CD4-positive, alpha-beta T cell (primary cell): ENCODE measurements at regions not wholly inside any gene's neighbourhood (a gene's known extent, or its start where the extent isn't known, plus 50 kb on each side); places are given as distances from the start of the nearest gene placed in this dataset.

Source experiments
- ATAC-seq: fragments of 200-7000 bp; cut with Tn5 transposase; one replicate; pipeline ENCODE4 v1.10.0; 2022; ENCODE audit warnings: mild to moderate bottlenecking; ENCODE audit not compliant: poor library complexity
- CTCF ChIA-PET: fragments of 350-600 bp; sonication (Branson Sonifier 250); formaldehyde crosslinking; loops from one replicate; lab custom pipeline; 2021; ENCODE audit warnings: antibody characterized with exemption, inconsistent platforms; lab: Charles Lee
- POLR2A ChIA-PET: fragments of 350-600 bp; sonication (Branson Sonifier 250); formaldehyde crosslinking; loops from one replicate; lab custom pipeline; 2021; ENCODE audit warnings: antibody characterized with exemption, inconsistent platforms; lab: Charles Lee
- DNase-seq, 14 experiments: peaks; one replicate each; pipeline ENCODE4 v3.0.0-alpha.2; 2013 to 2020; ENCODE audit warnings: mixed read lengths in 2 of 14
- H3K27ac ChIP-seq, 2 donors: one replicate each; pipeline versions ENCODE4 v1.5.1 to v1.7.0; 2013; ENCODE audit warnings: low read length in 2 of 2, low read depth in 1 of 2, mild to moderate bottlenecking in 1 of 2
- H3K27me3 ChIP-seq, 2 experiments: 1 replicate in 1 of 2; 2 replicates in 1 of 2; pipeline versions ENCODE4 v1.6.1 to v1.7.0; 2013; ENCODE audit warnings: low read length in 2 of 2, control low read depth in 1 of 2, mild to moderate bottlenecking in 1 of 2, moderate library complexity in 1 of 2; ENCODE audit not compliant: insufficient read depth in 2 of 2, control insufficient read depth in 1 of 2
- H3K36me3 ChIP-seq: one replicate; pipeline ENCODE4 v1.6.1; 2013; ENCODE audit warnings: low read length, control low read depth; ENCODE audit not compliant: insufficient read depth
- H3K4me1 ChIP-seq: one replicate; pipeline ENCODE4 v1.6.1; 2013; ENCODE audit warnings: low read length, control low read depth; ENCODE audit not compliant: insufficient read depth
- H3K4me3 ChIP-seq: one replicate; pipeline ENCODE4 v1.5.1; 2013; ENCODE audit warnings: mild to moderate bottlenecking, low read length, moderate library complexity
- H3K9me3 ChIP-seq, 2 experiments: 1 replicate in 1 of 2; 2 replicates in 1 of 2; pipeline versions ENCODE4 v1.6.1 to v1.7.0; 2013; ENCODE audit warnings: low read length in 2 of 2, mild to moderate bottlenecking in 2 of 2, control low read depth in 1 of 2, moderate library complexity in 1 of 2; ENCODE audit not compliant: control insufficient read depth in 1 of 2, insufficient read depth in 1 of 2
- H3K27ac Mint-ChIP-seq: one replicate; pipeline ENCODE4 v1.8.0; 2020; ENCODE audit warnings: mixed read lengths
- H3K27me3 Mint-ChIP-seq: one replicate; pipeline ENCODE4 v1.8.0; 2021; ENCODE audit warnings: mixed read lengths
- H3K36me3 Mint-ChIP-seq: one replicate; pipeline ENCODE4 v1.8.0; 2021; ENCODE audit warnings: low read depth, mixed read lengths
- H3K4me1 Mint-ChIP-seq: one replicate; pipeline ENCODE4 v1.8.0; 2021; ENCODE audit warnings: low read depth, mixed read lengths
- H3K4me3 Mint-ChIP-seq: one replicate; pipeline ENCODE4 v1.8.0; 2020; ENCODE audit warnings: mild to moderate bottlenecking, mixed read lengths
- H3K9me3 Mint-ChIP-seq: one replicate; pipeline ENCODE4 v1.8.0; 2020; ENCODE audit warnings: mixed read lengths
- CTCF ChIP-seq: fragments of 200-600 bp; IDR thresholded peaks from one replicate; pipeline ENCODE4 v1.8.0; 2022; ENCODE audit warnings: antibody characterized with exemption, mild to moderate bottlenecking
- intact Hi-C, 2 experiments: fragments of 100-400 bp; cut with DNase I in 1 of 2; cut with micrococcal nuclease in 1 of 2; formaldehyde crosslinking; loops; one replicate each; pipeline versions ENCODE4 v1.15.1 to v1.9.0; 2023 to 2025; cut with DNase I, micrococcal nuclease

GRCh38 chr2:217010173-217010572, 150.3 kb upstream of the TNP1 start:
- intact Hi-C loops = no loop called here
- Histone ChIP-seq H3K9me3 (peaks cover 0 to 6% of the 10 kb centered on the region in 2 experiments), H3K27me3 (peaks cover 0 to 6% of the 10 kb centered on the region in 2 experiments), H3K27ac (no peak overlapping the region), H3K4me1 (no peaks in the 10 kb centered on the region), H3K36me3 (no peaks in the 10 kb centered on the region), H3K4me3 (no peak overlapping the region)
- ATAC-seq (no peak), DNase-seq (no peak)
- ChIA-PET CTCF (no interaction called here), POLR2A (no interaction called here)
- Mint-ChIP-seq H3K9me3 (no peaks in the 10 kb centered on the region), H3K27ac (no peak overlapping the region), H3K4me3 (no peak overlapping the region), H3K4me1 (no peaks in the 10 kb centered on the region), H3K36me3 (no peaks in the 10 kb centered on the region), H3K27me3 (peaks cover 24% of the 10 kb centered on the region)
- TF ChIP-seq CTCF = no peak

GRCh38 chr2:217008794-217009193, 148.9 kb upstream of the TNP1 start:
- no peak for TF ChIP-seq CTCF
- Histone ChIP-seq H3K27ac (no peak overlapping the region), H3K4me3 (no peak overlapping the region), H3K4me1 (no peaks in the 10 kb centered on the region), H3K9me3 (peaks cover 0 to 4% of the 10 kb centered on the region in 2 experiments), H3K36me3 (no peaks in the 10 kb centered on the region), H3K27me3 (peaks cover 0 to 6% of the 10 kb centered on the region in 2 experiments)
- no peaks in the 10 kb centered on the region for H3K4me1 Mint-ChIP-seq
- no peak for DNase-seq
- CTCF ChIA-PET = interaction anchor here (1.0 kb wide), 1 partner anchor 45 kb away, joined by 3 read pairs; no protein-coding TSS in a partner anchor
- no peaks in the 10 kb centered on the region for H3K9me3 Mint-ChIP-seq
- no peak for ATAC-seq
- POLR2A ChIA-PET = no interaction called here
- H3K27ac Mint-ChIP-seq = no peak overlapping the region
- H3K27me3 Mint-ChIP-seq = peaks cover 18% of the 10 kb centered on the region
- intact Hi-C loops = no loop called here
- no peak overlapping the region for H3K4me3 Mint-ChIP-seq
- H3K36me3 Mint-ChIP-seq = no peaks in the 10 kb centered on the region

- Mint-ChIP-seq H3K4me3 (no peak overlapping the region), H3K4me1 (no peaks in the 10 kb centered on the region), H3K27me3 (peaks cover 11% of the 10 kb centered on the region), H3K27ac (no peak overlapping the region), H3K36me3 (no peaks in the 10 kb centered on the region), H3K9me3 (no peaks in the 10 kb centered on the region)
- intact Hi-C loops = no loop called here
- ATAC-seq = no peak
- H3K4me3 ChIP-seq = no peak overlapping the region
- no peak for DNase-seq
- CTCF ChIA-PET = no interaction called here
- POLR2A ChIA-PET = no interaction called here
- H3K9me3 ChIP-seq = no peaks in the 10 kb centered on the region
- no peaks in the 10 kb centered on the region for H3K36me3 ChIP-seq
- H3K4me1 ChIP-seq = no peaks in the 10 kb centered on the region
- H3K27me3 ChIP-seq = no peaks in the 10 kb centered on the region
- no peak overlapping the region for H3K27ac ChIP-seq
- TF ChIP-seq CTCF = no peak
These were observed 146.4 kb upstream of the TNP1 start for GRCh38 chr2:217006217-217006616.
